NB4 (cell line): ENCODE measurements at regions not wholly inside any gene's neighbourhood (a gene's known extent, or its start where the extent isn't known, plus 50 kb on each side); places are given as distances from the start of the nearest gene placed in this dataset.

Experiments
- DNase-seq: peaks from one replicate; pipeline ENCODE4 v3.0.0; 2010; ENCODE audit warnings: low read depth
- H3K4me3 ChIP-seq: one replicate; pipeline ENCODE4 v1.5.1; 2011; ENCODE audit warnings: mild to moderate bottlenecking, low read depth, low read length, moderate library complexity
- MYC ChIP-seq: IDR thresholded peaks from 2 replicates; pipeline ENCODE4 v1.6.1; 2011; ENCODE audit warnings: low read depth, low read length
- POLR2A ChIP-seq: IDR thresholded peaks from 2 replicates; pipeline ENCODE4 v1.6.1; 2011; ENCODE audit warnings: mild to moderate bottlenecking; ENCODE audit not compliant: insufficient read length; ENCODE audit errors: extremely low read depth
- TF ChIP-seq, protein P1 (sequence below): IDR thresholded peaks from 2 replicates; pipeline ENCODE4 v1.6.1; 2011; ENCODE audit warnings: low read depth, low read length
- TF ChIP-seq, protein P2 (sequence below): IDR thresholded peaks from one replicate; pipeline ENCODE4 v1.5.1; 2012; ENCODE audit warnings: low read depth, low read length

DNA sequence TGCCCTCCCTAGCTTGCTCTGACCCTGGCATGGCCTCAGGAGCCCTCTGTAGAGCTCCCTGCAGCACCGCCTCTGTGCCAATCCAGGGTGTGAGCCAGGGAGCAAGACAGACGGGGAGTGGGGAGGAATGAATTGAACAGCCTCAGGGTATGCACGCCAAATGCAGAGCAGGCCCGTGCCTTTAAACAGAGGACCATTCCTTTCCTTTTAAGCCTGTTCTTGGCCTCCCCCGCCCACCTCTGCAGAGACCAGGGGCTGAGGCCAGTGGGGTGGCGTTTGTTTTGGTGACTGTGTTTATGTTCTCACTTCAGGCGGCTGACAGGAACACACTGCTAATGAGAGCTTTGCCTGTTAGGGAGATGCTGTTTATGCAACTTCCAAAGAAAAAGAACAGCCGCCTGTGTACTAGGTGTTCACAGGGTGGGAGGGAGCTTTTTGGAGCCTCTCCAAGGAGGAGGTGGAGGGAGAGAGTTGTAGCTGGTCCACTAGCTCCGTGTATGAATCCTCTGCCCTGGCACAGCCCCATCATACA is 528.1 kb upstream of the DPP6 start:
- no peak for DNase-seq
- H3K4me3 ChIP-seq: no peak overlapping the region
- TF ChIP-seq, protein P1, sequence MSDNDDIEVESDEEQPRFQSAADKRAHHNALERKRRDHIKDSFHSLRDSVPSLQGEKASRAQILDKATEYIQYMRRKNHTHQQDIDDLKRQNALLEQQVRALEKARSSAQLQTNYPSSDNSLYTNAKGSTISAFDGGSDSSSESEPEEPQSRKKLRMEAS: no peak
- TF ChIP-seq POLR2A (no peak), MYC (no peak)
- TF ChIP-seq, protein P2, sequence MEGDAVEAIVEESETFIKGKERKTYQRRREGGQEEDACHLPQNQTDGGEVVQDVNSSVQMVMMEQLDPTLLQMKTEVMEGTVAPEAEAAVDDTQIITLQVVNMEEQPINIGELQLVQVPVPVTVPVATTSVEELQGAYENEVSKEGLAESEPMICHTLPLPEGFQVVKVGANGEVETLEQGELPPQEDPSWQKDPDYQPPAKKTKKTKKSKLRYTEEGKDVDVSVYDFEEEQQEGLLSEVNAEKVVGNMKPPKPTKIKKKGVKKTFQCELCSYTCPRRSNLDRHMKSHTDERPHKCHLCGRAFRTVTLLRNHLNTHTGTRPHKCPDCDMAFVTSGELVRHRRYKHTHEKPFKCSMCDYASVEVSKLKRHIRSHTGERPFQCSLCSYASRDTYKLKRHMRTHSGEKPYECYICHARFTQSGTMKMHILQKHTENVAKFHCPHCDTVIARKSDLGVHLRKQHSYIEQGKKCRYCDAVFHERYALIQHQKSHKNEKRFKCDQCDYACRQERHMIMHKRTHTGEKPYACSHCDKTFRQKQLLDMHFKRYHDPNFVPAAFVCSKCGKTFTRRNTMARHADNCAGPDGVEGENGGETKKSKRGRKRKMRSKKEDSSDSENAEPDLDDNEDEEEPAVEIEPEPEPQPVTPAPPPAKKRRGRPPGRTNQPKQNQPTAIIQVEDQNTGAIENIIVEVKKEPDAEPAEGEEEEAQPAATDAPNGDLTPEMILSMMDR: no peak

DNA sequence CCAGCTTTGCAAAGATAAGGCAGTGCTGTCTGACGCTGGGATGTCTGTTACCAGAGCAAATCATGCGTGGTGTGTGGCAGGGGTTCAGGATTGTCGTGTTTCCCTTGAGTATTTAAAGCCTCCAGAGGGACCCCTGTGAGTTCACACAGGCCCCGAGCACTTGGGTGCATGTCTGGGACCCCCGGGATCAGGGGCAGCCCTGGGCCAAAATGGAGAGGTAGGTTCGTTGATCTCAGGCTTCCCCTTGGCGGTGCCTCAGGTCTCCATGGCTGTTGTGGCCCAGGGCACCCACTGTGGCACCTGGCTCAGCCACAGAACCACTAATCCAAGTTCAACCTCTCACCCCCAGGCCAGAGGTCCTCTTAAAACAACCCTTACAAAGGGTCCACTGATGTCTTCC is 523.1 kb upstream of the DPP6 start:
- H3K4me3 ChIP-seq: no peak overlapping the region
- no peak for DNase-seq
- TF ChIP-seq, protein P2: no peak
- TF ChIP-seq POLR2A (no peak), MYC (no peak)
- TF ChIP-seq, protein P1: no peak

DNA sequence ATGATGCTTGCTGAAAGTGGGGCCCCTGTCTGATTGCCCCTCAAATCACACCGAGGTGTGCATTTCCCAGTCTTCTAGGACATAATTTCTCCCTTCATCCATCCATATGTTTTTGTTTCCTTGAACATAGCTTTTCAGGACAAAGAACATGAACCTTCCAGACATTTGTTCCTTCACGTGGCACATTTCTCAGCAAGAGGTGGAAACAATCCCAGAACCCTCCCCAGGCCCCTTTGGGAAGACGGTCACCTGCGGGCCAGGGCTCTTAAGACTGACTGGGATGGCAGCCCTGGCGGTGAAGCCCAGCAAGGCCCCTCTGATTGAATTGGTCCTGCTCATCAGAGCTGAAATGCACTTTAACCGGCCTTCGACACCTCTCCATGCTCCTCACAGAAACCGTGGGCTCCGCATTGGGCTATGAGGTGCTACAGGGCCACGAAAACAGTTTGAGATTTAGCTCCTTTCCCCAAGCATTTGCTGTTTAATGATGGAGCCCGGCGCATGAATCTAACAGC is 522.5 kb upstream of the DPP6 start:
- DNase-seq: no peak
- TF ChIP-seq POLR2A (no peak), MYC (no peak)
- TF ChIP-seq, protein P2: no peak
- TF ChIP-seq, protein P1: no peak
- H3K4me3 ChIP-seq: no peak overlapping the region

DNA sequence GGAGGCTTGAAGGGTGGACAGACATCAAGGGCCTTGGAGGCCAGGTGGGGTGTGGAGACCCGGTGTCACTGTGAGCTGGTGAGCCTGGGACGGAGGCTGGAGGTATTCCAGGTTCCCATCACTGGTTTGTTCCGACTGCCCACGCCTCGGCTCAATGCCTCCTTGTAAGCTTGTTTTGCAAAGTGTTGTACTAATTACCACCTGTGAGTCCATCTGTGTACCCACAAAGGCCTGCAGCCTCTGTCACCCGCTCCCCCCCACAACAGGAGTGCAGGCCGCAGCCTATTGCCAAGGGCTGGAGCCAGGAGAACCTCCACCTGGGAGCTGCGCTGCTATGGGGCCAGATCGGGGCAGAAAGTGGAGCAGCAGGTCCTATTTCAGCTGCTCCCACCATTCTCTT is 521.8 kb upstream of the DPP6 start:
- H3K4me3 ChIP-seq: no peak overlapping the region
- TF ChIP-seq, protein P1: no peak
- DNase-seq: no peak

DNA sequence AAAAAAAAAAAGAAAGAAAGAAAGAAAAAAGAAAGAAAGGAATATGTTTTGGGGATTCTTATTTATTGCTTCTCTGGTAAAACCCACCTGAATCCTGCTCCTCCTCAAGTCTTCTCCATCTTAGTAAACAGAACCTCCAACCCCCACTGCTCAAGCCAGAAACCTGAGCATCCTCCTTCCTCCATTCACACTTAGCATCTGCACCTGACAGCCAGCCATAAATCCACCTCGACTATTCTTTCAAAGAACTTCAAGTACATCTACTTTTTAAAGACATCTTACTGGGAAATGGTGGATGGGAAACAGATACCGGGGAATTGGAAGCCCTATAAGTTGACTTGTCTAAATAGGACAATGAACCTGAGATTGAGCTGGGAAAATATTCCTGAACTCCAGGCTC is 519.9 kb upstream of the DPP6 start:
- no peak overlapping the region for H3K4me3 ChIP-seq
- TF ChIP-seq, protein P2: no peak
- no peak for TF ChIP-seq MYC
- TF ChIP-seq POLR2A: no peak
- DNase-seq: no peak

DNA sequence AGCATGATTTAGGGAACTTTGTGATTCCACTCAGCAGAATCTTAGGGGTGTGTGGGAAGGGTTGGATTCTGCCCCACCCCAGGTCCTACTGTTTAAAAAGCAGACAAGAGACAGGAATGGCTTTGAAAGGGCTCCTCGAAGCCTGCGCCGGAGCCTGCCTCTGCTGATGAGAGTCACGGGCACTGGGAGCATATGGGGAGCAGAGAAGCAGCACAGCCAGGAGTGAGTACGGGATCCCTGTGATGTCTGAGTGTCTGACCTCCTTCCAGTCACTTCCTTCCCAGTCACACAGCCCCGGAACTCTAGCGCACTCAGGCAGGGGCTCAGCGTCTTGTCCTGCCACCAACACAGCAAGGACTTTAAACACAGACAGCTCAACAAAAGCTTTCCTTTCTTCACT is 514.9 kb upstream of the DPP6 start:
- DNase-seq: no peak
- no peak overlapping the region for H3K4me3 ChIP-seq
- TF ChIP-seq MYC: no peak
- TF ChIP-seq, protein P1: no peak
- TF ChIP-seq, protein P2: no peak
- no peak for TF ChIP-seq POLR2A
